ENCODE measurements at regions not wholly inside any gene's neighbourhood (a gene's known extent, or its start where the extent isn't known, plus 50 kb on each side); places are given as distances from the start of the nearest gene placed in this dataset.

- in situ Hi-C loops (cut with HindIII; ENCODE audit: low sequenced_read_pairs) = no loop called here
- no peak for TF ChIP-seq CTCF (IDR thresholded peaks at IDR 0.05; ENCODE audit: low read depth, low read length)
Measured at GRCh38 chr11:23257556-23257955, 397.3 kb upstream of the CCDC179 start.

GRCh38 chr11:23263466-23263865 lies 403.2 kb upstream of the CCDC179 start:
- TF ChIP-seq CTCF (IDR thresholded peaks at IDR 0.05; ENCODE audit: low read depth, low read length) = no peak
- no peak for DNase-seq (ENCODE audit: low read depth, low spot score)
- no peak overlapping the region for H3K4me3 ChIP-seq (ENCODE audit: low read depth, low read length)
- in situ Hi-C loops (cut with HindIII; ENCODE audit: low sequenced_read_pairs) = no loop called here

More at GRCh38 chr11:23257556-23257955, 397.3 kb upstream of the CCDC179 start:
- no peak overlapping the region for H3K4me3 ChIP-seq (ENCODE audit: low read depth, low read length)
- DNase-seq (ENCODE audit: low read depth, low spot score) = no peak

- in situ Hi-C loops (cut with HindIII; ENCODE audit: low sequenced_read_pairs) = no loop called here
- TF ChIP-seq CTCF (IDR thresholded peaks at IDR 0.05; ENCODE audit: low read depth, low read length) = no peak
- DNase-seq (ENCODE audit: low read depth, low spot score) = no peak
Measured at GRCh38 chr11:23272095-23272494, 411.8 kb upstream of the CCDC179 start.

GRCh38 chr11:23278121-23278520 lies 417.8 kb upstream of the CCDC179 start:
- no peak for TF ChIP-seq CTCF (IDR thresholded peaks at IDR 0.05; ENCODE audit: low read depth, low read length)
- DNase-seq (ENCODE audit: low read depth, low spot score) = peak; percentile 47
- no peak overlapping the region for H3K4me3 ChIP-seq (ENCODE audit: low read depth, low read length)
- in situ Hi-C loops (cut with HindIII; ENCODE audit: low sequenced_read_pairs) = no loop called here

More at GRCh38 chr11:23272095-23272494, 411.8 kb upstream of the CCDC179 start:
- no peak overlapping the region for H3K4me3 ChIP-seq (ENCODE audit: low read depth, low read length)

- TF ChIP-seq CTCF (IDR thresholded peaks at IDR 0.05; ENCODE audit: low read depth, low read length) = no peak
- no peak overlapping the region for H3K4me3 ChIP-seq (ENCODE audit: low read depth, low read length)
- in situ Hi-C loops (cut with HindIII; ENCODE audit: low sequenced_read_pairs) = no loop called here
- peak; percentile 50 for DNase-seq (ENCODE audit: low read depth, low spot score)
Measured at GRCh38 chr11:23280088-23280487, 419.8 kb upstream of the CCDC179 start.

- no peak for DNase-seq (ENCODE audit: low read depth, low spot score)
- no peak for TF ChIP-seq CTCF (IDR thresholded peaks at IDR 0.05; ENCODE audit: low read depth, low read length)
- in situ Hi-C loops (cut with HindIII; ENCODE audit: low sequenced_read_pairs) = no loop called here
- no peak overlapping the region for H3K4me3 ChIP-seq (ENCODE audit: low read depth, low read length)
Measured at GRCh38 chr11:23283666-23284065, 423.4 kb upstream of the CCDC179 start.

GRCh38 chr11:23284631-23285030 lies 424.4 kb upstream of the CCDC179 start:
- in situ Hi-C loops (cut with HindIII; ENCODE audit: low sequenced_read_pairs) = no loop called here
- DNase-seq (ENCODE audit: low read depth, low spot score) = peak; percentile 46
- no peak overlapping the region for H3K4me3 ChIP-seq (ENCODE audit: low read depth, low read length)
- no peak for TF ChIP-seq CTCF (IDR thresholded peaks at IDR 0.05; ENCODE audit: low read depth, low read length)
